NCI-H128 (cell line): ENCODE measurements at regions not wholly inside any gene's neighbourhood (a gene's known extent, or its start where the extent isn't known, plus 50 kb on each side); places are given as distances from the start of the nearest gene placed in this dataset.

Source experiments
- DNase-seq: peaks from one replicate; lab custom pipeline; 2025; ENCODE audit not compliant: unreplicated experiment; lab: John Stamatoyannopoulos, UW

- peak; percentile 19 for DNase-seq
Measured at GRCh38 chr20:22333885-22334545, 250.4 kb downstream of the FOXA2 start.

DNA sequence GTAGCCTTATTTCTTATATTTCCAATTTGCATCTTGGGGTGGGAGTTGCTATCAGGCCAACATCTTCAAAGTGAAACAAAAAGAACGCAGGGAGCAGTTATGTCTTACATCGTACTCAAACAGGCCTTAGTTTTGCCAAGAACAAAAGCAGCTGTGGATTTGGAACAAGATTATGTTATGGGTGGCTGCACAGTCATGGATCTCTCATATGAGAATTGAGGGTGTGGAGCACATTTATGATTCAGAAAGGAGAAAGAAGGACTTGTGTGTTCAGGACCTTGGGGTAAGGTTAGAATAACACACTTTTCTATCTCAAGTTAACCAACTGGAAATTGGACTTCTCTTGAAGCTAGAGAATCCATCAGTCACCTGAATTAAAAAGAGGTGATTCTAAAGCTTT is 259.9 kb downstream of the FOXA2 start:
- DNase-seq = no peak

- no peak for DNase-seq
Measured at GRCh38 chr20:22322513-22322912, 261.9 kb downstream of the FOXA2 start.

DNA sequence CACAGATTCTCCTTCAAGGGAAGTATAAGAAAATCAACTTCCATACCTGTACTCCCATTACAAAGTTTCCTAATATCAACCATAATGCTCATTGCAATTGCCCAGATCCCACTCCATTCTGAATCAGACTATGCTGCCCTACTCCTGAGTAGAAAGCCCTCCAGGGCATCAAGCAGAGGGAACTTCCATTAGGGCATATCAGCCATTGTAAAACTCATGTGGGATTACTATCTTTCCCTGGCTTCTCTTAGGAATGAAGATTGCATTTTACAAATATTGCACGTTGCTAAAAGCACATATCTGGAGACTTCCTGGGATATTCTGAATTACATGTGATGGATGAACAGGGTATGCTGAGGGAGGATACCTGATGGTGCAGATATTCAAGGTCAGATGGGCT is 263.2 kb downstream of the FOXA2 start:
- DNase-seq = no peak

DNA sequence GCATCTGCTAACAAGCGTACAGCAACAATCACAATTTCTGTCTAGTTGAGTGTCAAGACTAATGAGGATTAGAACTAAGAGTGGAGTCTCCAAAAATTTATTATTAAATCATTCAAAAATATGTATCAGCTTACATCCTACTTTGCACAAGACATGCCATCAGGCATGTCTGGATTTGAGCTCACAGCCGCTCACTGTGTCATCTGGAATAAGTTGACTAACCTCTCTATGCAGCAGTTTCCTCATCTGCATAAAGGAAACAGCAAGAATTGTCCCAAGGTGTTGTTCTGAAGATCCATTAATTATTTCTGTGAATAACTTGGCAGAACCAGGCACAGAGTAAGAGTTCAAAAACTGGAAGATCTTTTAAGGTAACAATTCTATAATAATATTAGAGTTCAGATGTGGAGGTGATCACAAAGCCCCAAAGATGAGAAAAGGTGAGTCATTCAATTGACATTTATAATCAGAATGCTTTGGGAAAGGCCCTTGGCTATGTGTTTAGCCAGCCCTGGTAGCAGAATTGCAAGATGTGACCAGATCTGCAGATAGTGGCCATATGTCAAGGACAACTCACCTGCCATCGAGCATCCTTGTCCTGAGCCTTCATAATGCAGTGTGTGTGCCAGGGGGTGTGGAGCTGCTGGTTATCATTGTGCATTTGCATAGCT is 264.0 kb downstream of the FOXA2 start:
- DNase-seq = no peak

DNA sequence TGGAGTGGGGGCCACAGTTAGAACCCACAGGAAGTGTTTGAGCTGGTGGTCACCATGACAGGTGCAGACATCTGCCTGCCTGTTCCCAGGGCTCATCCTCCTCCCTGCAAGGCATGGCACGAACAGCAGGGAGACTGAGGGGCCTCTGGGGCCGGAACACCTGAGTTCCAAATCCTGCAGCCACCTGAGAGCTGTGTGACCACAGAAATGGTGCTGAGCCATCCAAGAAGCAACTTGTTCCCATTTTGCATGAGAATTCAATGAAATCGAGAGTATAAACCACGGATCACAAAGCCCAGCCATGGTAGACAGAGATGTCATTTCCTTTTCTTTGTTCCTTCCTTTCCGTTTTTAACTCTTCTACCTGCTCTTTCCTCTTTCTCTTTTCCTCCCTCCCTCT is 268.6 kb downstream of the FOXA2 start:
- DNase-seq = no peak

DNA sequence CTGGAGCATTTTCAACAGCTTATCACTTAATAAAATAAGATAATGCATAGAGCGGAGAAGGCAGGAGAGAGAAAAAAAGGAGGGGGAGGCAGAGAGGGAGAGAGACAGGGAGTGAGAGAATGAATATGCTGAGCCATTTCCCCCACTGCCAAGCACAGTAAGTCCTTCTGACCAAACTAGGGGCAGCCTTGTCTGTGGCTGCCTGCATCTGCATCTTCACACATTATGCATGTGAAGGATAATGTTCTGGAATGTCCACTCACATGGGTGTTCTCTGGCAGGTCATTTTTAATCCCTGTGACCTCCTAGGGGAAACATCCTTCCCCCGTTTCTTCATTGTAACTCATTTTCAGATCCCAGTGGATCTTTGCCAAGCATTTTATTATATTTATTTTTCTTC is 269.3 kb downstream of the FOXA2 start:
- DNase-seq = no peak

DNA sequence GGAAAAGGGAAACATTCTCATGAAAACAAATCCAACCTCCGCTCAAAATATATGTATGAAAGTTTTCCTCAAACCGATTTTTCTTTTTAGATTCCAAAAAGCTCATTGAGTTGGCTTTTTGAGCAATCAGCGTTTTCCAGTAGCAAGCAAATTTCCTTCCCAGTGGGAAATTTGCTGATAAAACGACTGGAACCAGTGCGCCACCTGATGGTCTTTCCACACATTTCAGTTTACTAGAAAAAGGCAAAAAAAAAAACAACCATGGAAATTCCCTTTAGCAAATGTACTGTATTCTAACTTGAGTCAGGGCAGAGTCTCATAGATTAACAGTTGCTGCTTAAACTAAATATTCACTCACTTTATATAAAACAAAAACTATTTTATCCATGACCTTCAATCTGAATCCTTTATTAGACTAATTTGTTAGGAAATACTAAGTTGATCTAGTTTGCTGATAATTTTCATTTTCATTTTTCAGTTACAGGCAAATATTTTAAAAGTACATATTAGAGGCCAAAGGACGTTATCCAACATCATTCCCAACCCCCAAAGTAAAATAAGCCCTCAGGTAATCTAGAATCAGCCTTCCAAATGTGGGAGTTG is 271.5 kb downstream of the FOXA2 start:
- DNase-seq = peak; percentile 3

DNA sequence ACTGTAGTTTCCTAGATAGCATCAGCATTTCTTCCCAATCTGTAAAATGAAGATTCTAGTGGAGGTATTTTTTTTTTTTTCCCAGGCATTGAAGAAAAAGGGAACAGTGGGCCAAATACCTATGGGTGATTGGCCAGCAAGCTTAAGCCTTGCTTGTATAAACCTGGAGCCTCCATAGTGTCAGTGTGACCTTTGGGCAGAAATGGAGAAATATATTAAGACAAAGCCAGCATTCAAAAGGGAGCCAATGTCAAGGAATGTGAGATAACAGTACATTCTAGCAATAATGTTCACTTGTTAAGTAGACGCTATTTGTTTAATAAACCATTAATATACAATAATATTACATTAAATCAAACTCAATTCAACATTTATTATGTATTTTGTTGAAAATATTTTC is 275.4 kb downstream of the FOXA2 start:
- DNase-seq = no peak

- no peak for DNase-seq
Measured at GRCh38 chr20:22307409-22307808, 277.0 kb downstream of the FOXA2 start.

DNA sequence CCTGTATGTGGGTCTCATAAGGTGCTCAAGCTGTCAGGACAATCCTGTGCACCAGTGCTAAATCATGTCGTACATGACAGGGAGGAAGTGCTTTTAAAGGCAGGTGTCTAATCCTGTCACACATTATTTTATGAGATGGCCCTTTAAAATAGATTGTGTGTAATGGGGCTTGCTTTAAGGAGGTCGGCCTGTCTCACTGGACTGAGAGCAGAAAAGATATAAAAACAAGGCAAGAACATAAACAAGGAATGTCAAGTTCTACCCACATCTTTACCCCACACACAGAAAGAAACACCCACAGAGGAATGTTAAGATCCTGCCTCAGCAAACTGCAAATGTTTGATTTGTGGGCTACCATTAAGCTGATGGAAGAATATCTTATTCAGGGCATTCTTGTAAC is 279.0 kb downstream of the FOXA2 start:
- no peak for DNase-seq

DNA sequence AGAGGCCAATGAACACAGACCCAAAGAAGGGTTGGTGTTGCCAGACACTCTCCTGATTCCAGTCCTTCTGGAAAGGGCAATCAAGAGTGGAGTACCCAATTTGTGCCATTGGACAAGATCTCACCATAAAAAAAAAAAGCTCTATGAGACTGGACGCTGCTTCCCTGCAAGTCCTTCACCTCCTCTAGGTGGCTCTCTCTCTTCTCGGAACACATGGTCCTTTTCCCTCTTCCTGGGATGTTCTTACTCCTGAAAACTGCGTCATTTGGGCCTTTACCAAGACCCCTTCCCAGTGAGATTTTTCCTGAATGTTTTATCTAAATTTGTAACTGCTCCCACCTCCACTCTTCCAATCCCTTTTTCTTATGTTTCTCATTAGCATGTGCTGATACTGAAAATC is 280.8 kb downstream of the FOXA2 start:
- DNase-seq = no peak

DNA sequence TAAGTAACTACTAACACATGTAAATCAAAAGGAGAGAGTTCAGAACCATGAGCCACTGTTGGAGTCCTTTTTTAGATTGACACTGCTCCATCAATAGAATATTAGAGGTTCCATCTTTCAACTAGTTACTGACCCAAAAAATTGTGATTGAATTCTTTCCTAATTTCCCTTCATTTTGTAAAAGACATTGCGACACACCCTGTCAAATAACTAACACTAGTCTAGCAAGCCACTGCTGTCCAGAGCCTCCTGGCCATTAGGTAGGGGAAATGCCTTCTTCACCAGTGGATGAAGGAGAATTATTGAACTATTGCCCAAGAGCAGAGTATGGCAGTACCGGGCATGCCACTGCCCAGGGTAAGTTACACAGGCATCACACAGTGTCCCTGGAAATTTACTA is 282.3 kb downstream of the FOXA2 start:
- no peak for DNase-seq

- no peak for DNase-seq
Measured at GRCh38 chr20:22293886-22294285, 290.5 kb downstream of the FOXA2 start.

GRCh38 chr20:22289442-22289841 is 294.9 kb downstream of the FOXA2 start:
- DNase-seq = no peak

- no peak for DNase-seq
Measured at GRCh38 chr20:22288957-22289356, 295.4 kb downstream of the FOXA2 start.

GRCh38 chr20:22288156-22288555 is 296.2 kb downstream of the FOXA2 start:
- DNase-seq = no peak

DNA sequence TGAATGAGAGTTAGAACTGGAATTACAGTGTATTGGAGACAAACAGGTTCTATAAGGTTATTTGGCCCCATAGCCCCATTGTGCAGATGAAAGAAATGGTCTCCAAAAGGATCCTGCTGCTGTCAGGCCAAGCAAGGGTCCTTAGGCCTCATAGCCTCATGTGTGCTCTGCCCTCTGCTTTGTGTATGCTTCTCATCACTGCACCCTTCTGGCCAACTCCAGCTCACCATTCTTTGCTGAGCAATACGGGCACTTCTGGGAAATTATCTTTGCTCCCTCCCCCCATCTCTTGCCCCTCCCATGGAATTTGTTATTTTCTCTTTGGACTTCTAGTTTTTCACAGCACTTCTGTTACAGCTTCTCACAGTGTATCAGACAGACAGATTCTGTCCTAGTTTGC is 298.8 kb downstream of the FOXA2 start:
- no peak for DNase-seq

GRCh38 chr20:22282696-22283095 is 301.7 kb downstream of the FOXA2 start:
- no peak for DNase-seq

DNA sequence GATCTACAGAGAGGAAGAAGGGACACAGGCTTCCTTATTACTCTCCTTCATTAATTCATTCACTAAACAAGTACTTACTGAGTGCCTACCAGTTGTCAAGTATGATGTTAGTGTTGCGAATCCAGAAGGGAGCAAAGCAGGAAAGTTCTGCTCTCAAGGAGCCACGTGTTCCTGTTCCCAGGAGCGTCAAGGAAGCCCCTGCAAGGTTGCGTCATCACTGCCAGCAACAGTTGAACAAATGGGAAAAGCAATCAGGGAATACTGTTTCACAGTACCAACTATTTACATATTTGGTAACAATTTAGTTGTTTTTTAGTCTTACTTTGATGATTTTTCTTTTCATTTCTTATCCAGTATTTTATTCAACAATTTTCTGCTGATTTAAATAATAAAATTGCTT is 310.0 kb downstream of the FOXA2 start:
- DNase-seq = no peak

- DNase-seq = no peak
Measured at GRCh38 chr20:22268675-22269074, 315.7 kb downstream of the FOXA2 start.

- no peak for DNase-seq
Measured at GRCh38 chr20:22264917-22265316, 319.5 kb downstream of the FOXA2 start.

DNA sequence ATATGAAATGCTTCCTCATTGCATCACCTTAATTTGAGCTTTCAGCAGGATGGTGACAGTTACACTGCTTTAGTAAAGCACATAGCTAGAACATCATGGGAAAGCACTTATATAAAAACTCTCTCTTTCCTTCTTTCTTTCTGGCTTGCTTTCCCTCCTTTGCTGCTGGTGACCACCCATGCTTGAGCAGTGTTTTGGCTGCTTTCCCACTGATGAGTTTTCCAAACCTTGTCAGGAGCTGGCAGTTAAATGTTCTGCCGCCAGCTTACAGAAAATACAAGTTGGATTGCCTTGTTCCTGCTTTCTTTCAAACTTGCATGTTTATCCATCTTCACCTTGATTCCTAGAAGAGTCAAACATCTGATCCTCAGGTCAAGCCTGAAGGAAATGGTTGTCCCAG is 323.9 kb downstream of the FOXA2 start:
- DNase-seq = no peak
